Endothelial cell of umbilical vein (primary cell): ENCODE measurements at regions not wholly inside any gene's neighbourhood (a gene's known extent, or its start where the extent isn't known, plus 50 kb on each side); places are given as distances from the start of the nearest gene placed in this dataset.

ENCODE experiments used
- BruUV-seq: library from RNA; stranded (reverse); fragments of 400-500 nt; replicated peaks from 2 replicates; lab custom pipeline; 2021; lab: Mats Ljungman, UMichigan
- CTCF ChIA-PET: fragments of 300-600, 350-600 bp; sonication (Branson Sonifier 250); formaldehyde crosslinking; loops from one replicate; lab custom pipeline; 2021; ENCODE audit warnings: antibody characterized with exemption, inconsistent platforms; lab: Charles Lee
- POLR2A ChIA-PET: fragments of 300-600, 350-600 bp; sonication (Branson Sonifier 250); formaldehyde crosslinking; loops from one replicate; lab custom pipeline; 2021; ENCODE audit warnings: antibody characterized with exemption, inconsistent platforms; lab: Charles Lee
- DNase-seq: peaks from one replicate; pipeline ENCODE4 v3.0.0-alpha.2; 2011; ENCODE audit warnings: low read depth, low spot score
- FAIRE-seq: peaks from 2 replicates; lab custom pipeline; 2011; peaks lifted over from hg19 to GRCh38; lab: Jason Lieb, UNC
- H2AFZ ChIP-seq: 2 replicates; pipeline ENCODE4 v1.6.0; 2012; ENCODE audit warnings: low read depth, low read length, control low read depth, inconsistent platforms
- H3K27ac ChIP-seq: 2 replicates; pipeline ENCODE4 v1.5.1; 2011; ENCODE audit warnings: low read depth, mild to moderate bottlenecking, control low read depth, low read length, moderate library complexity; ENCODE audit not compliant: insufficient read depth
- H3K27me3 ChIP-seq, 2 experiments: 2 replicates each; pipeline versions ENCODE4 v1.6.0 to v1.6.1; 2011; ENCODE audit warnings: low read length in 2 of 2, mixed read lengths in 1 of 2; ENCODE audit not compliant: control insufficient read depth in 2 of 2, insufficient read depth in 2 of 2
- H3K36me3 ChIP-seq, 2 experiments: 2 replicates in 1 of 2; 3 replicates in 1 of 2; pipeline ENCODE4 v1.5.1; 2011; ENCODE audit warnings: low read length in 2 of 2, mild to moderate bottlenecking in 1 of 2, moderate library complexity in 1 of 2; ENCODE audit not compliant: control insufficient read depth in 2 of 2, insufficient read depth in 2 of 2; ENCODE audit errors: extremely low read depth in 1 of 2
- H3K4me1 ChIP-seq: 3 replicates; pipeline ENCODE4 v1.5.1; 2011; ENCODE audit warnings: mild to moderate bottlenecking, low read length; ENCODE audit not compliant: control insufficient read depth, insufficient read depth; ENCODE audit errors: extremely low read depth
- H3K4me2 ChIP-seq: 2 replicates; pipeline ENCODE4 v1.6.1; 2011; ENCODE audit warnings: low read length, control low read depth, mixed read lengths; ENCODE audit not compliant: insufficient read depth
- H3K4me3 ChIP-seq, 3 experiments: fragments of 200-600 bp in 1 of 3; sonication (generic), shearing (Covaris generic) in 1 of 3; replicated peaks in 1 of 3; 2 replicates each; pipeline ENCODE4 v1.5.1; 2011 to 2016; ENCODE audit warnings: control low read depth in 3 of 3, low read length in 3 of 3, mild to moderate bottlenecking in 2 of 3, inconsistent platforms in 1 of 3, low read depth in 1 of 3, moderate library complexity in 1 of 3; ENCODE audit not compliant: insufficient read depth in 1 of 3
- H3K79me2 ChIP-seq: 2 replicates; pipeline ENCODE4 v1.6.0; 2012; ENCODE audit warnings: low read length, inconsistent platforms; ENCODE audit not compliant: control insufficient read depth, insufficient read depth
- H3K9ac ChIP-seq: replicated peaks from 2 replicates; pipeline ENCODE3; 2011; ENCODE audit warnings: low read length, control low read depth; ENCODE audit not compliant: insufficient read depth; ENCODE audit errors: extremely low read depth
- H3K9me1 ChIP-seq: replicated peaks from 3 replicates; pipeline ENCODE4 v1.6.0; 2011; ENCODE audit warnings: mild to moderate bottlenecking, low read length; ENCODE audit not compliant: control insufficient read depth, insufficient read depth; ENCODE audit errors: extremely low read depth
- H3K9me3 ChIP-seq: replicated peaks from 2 replicates; pipeline ENCODE4 v1.5.1; 2012; ENCODE audit warnings: low read length, inconsistent platforms; ENCODE audit not compliant: control insufficient read depth, insufficient read depth
- H4K20me1 ChIP-seq: replicated peaks from 2 replicates; pipeline ENCODE3; 2011; ENCODE audit warnings: mild to moderate bottlenecking, low read length; ENCODE audit not compliant: control insufficient read depth, insufficient read depth; ENCODE audit errors: extremely low read depth
- CTCF ChIP-seq, 2 donors: IDR thresholded peaks; 1 replicate in 1 of 2; 2 replicates in 1 of 2; pipeline ENCODE4 v1.5.1; 2011; ENCODE audit warnings: low read length in 2 of 2, mild to moderate bottlenecking in 2 of 2, moderate library complexity in 2 of 2, control low read depth in 1 of 2, inconsistent platforms in 1 of 2, low read depth in 1 of 2; ENCODE audit not compliant: insufficient read depth in 1 of 2; ENCODE audit errors: extremely low read depth in 1 of 2
- EZH2 ChIP-seq: IDR thresholded peaks from 2 replicates; pipeline ENCODE4 v1.6.1; 2012; ENCODE audit warnings: borderline replicate concordance, low read depth, mild to moderate bottlenecking, moderate library complexity, low read length, inconsistent platforms; ENCODE audit not compliant: severe bottlenecking
- FOS ChIP-seq: IDR thresholded peaks from 2 replicates; pipeline ENCODE4 v1.6.1; 2011; ENCODE audit warnings: mild to moderate bottlenecking, low read length, moderate library complexity, borderline replicate concordance; ENCODE audit not compliant: insufficient read depth
- GATA2 ChIP-seq: IDR thresholded peaks from 2 replicates; pipeline ENCODE4 v1.7.0; 2011; ENCODE audit warnings: low read depth, mild to moderate bottlenecking, moderate library complexity, mixed read lengths, low read length; ENCODE audit not compliant: insufficient read length, insufficient read depth
- JUN ChIP-seq: IDR thresholded peaks from 2 replicates; pipeline ENCODE4 v1.6.1; 2011; ENCODE audit warnings: borderline replicate concordance, low read depth; ENCODE audit not compliant: insufficient read length, insufficient read depth
- MAX ChIP-seq: IDR thresholded peaks from 2 replicates; pipeline ENCODE4 v1.6.1; 2011; ENCODE audit not compliant: insufficient read depth, insufficient read length
- MYC ChIP-seq: IDR thresholded peaks from one replicate; pipeline ENCODE4 v1.6.1; 2011; ENCODE audit warnings: mild to moderate bottlenecking, low read depth, low read length
- POLR2A ChIP-seq: IDR thresholded peaks from 2 replicates; pipeline ENCODE4 v1.6.1; 2012; ENCODE audit warnings: low read depth, mild to moderate bottlenecking, control low read depth, low read length
- POLR2AphosphoS5 ChIP-seq: IDR thresholded peaks from 2 replicates; pipeline ENCODE4 v1.6.1; 2012; ENCODE audit warnings: low read depth, mild to moderate bottlenecking, control low read depth, low read length, moderate library complexity; ENCODE audit not compliant: insufficient read depth
- dilution Hi-C: fragments of 300-500 bp; cut with MboI; formaldehyde crosslinking; loops from one replicate; pipeline ENCODE4 v1.15.0; 2019; ENCODE audit warnings: low sequenced_read_pairs; ENCODE audit not compliant: extremely low pct_ligation_motif_present
- intact Hi-C: fragments of 100-400 bp; cut with micrococcal nuclease; formaldehyde crosslinking; loops from one replicate; pipeline ENCODE4 v1.10.0; 2022

- Histone ChIP-seq H3K79me2 (no peaks in the 10 kb centered on the region), H3K27ac (no peak overlapping the region), H3K4me2 (no peak overlapping the region), H4K20me1 (no peaks in the 10 kb centered on the region), H3K36me3 (no peaks in the 10 kb centered on the region), H3K4me1 (peaks cover 5% of the 10 kb centered on the region), H2AFZ (no peak overlapping the region), H3K9ac (no peak overlapping the region), H3K9me1 (no peaks in the 10 kb centered on the region), H3K27me3 (no peaks in the 10 kb centered on the region), H3K9me3 (no peaks in the 10 kb centered on the region), H3K4me3 (no peak overlapping the region)
- FAIRE-seq (no peak), DNase-seq (peak; percentile 35)
- POLR2A ChIA-PET = no interaction called here
- intact Hi-C loops = no loop called here
- no peak for TF ChIP-seq EZH2
- TF ChIP-seq POLR2A = no peak
- no peak for TF ChIP-seq GATA2
- TF ChIP-seq CTCF (IDR thresholded peaks at IDR 0.05; ENCODE audit: extremely low read depth in 1 of 2, insufficient read depth in 1 of 2, low read depth in 1 of 2, low read length in 2 of 2) = no peak
- no peak for TF ChIP-seq MYC
- no peak for TF ChIP-seq FOS
- BruUV-seq = no TSS peak
- dilution Hi-C loops = no loop called here
- CTCF ChIA-PET = no interaction called here
Observed at GRCh38 chr13:38141792-38142191, 207.9 kb upstream of the UFM1 start.

GRCh38 chr13:38135592-38135991, 214.1 kb upstream of the UFM1 start:
- H3K4me2 ChIP-seq = no peak overlapping the region
- H3K4me3 ChIP-seq = no peak overlapping the region
- H3K27ac ChIP-seq = no peak overlapping the region
- no peaks in the 10 kb centered on the region for H3K4me1 ChIP-seq
- no peaks in the 10 kb centered on the region for H3K9me1 ChIP-seq
- dilution Hi-C loops = no loop called here
- DNase-seq (no peak), FAIRE-seq (no peak)
- H3K9ac ChIP-seq = no peak overlapping the region
- TF ChIP-seq CTCF (IDR thresholded peaks at IDR 0.05; ENCODE audit: extremely low read depth in 1 of 2, insufficient read depth in 1 of 2, low read depth in 1 of 2, low read length in 2 of 2) = no peak
- TF ChIP-seq POLR2A = no peak
- no peak for TF ChIP-seq GATA2
- TF ChIP-seq JUN = no peak
- no peak for TF ChIP-seq MAX
- no peak for TF ChIP-seq POLR2AphosphoS5
- no peak for TF ChIP-seq MYC
- no peak for TF ChIP-seq EZH2
- TF ChIP-seq FOS = no peak
- POLR2A ChIA-PET = no interaction called here
- intact Hi-C loops = no loop called here
- H3K36me3 ChIP-seq = no peaks in the 10 kb centered on the region
- BruUV-seq = no TSS peak
- no peak overlapping the region for H2AFZ ChIP-seq
- H3K9me3 ChIP-seq = no peaks in the 10 kb centered on the region
- CTCF ChIA-PET = interaction anchor here (1.5 kb wide), 1 partner anchor 11 kb away, joined by 3 read pairs; no protein-coding TSS in a partner anchor
- no peaks in the 10 kb centered on the region for H3K27me3 ChIP-seq
- no peaks in the 10 kb centered on the region for H4K20me1 ChIP-seq
- no peaks in the 10 kb centered on the region for H3K79me2 ChIP-seq
